GM12891 (cell line): ENCODE measurements at regions not wholly inside any gene's neighbourhood (a gene's known extent, or its start where the extent isn't known, plus 50 kb on each side); places are given as distances from the start of the nearest gene placed in this dataset.
"Not testable (repeated sequence)": the region's sequence is repeated elsewhere in the genome, so short reads cannot be mapped to it uniquely, and the experiment has no call there.

Experiments
- DNase-seq: peaks from one replicate; pipeline ENCODE4 v3.0.0; 2011; ENCODE audit warnings: low spot score; ENCODE audit not compliant: insufficient read length
- FAIRE-seq: peaks from 2 replicates; lab custom pipeline; 2011; peaks lifted over from hg19 to GRCh38; lab: Jason Lieb, UNC
- PAX5 ChIP-seq: IDR thresholded peaks from 2 replicates; pipeline ENCODE4 v1.6.1; 2011; ENCODE audit warnings: low read length, moderate library complexity, mild to moderate bottlenecking; ENCODE audit not compliant: insufficient read depth, severe bottlenecking
- POLR2A ChIP-seq: IDR thresholded peaks from 2 replicates; pipeline ENCODE4 v1.6.1; 2011; ENCODE audit warnings: low read depth, low read length, control low read depth
- POLR2AphosphoS5 ChIP-seq: IDR thresholded peaks from 2 replicates; pipeline ENCODE4 v1.6.1; 2011; ENCODE audit warnings: low read depth, low read length, control low read depth
- POU2F2 ChIP-seq: IDR thresholded peaks from 2 replicates; pipeline ENCODE4 v1.6.1; 2011; ENCODE audit warnings: low read depth, mild to moderate bottlenecking, control low read depth, low read length, moderate library complexity
- SPI1 ChIP-seq: IDR thresholded peaks from 2 replicates; pipeline ENCODE4 v1.6.1; 2011; ENCODE audit warnings: low read depth, low read length, control low read depth
- TAF1 ChIP-seq: IDR thresholded peaks from 2 replicates; pipeline ENCODE4 v1.6.1; 2011; ENCODE audit warnings: low read depth, low read length, control low read depth

DNA sequence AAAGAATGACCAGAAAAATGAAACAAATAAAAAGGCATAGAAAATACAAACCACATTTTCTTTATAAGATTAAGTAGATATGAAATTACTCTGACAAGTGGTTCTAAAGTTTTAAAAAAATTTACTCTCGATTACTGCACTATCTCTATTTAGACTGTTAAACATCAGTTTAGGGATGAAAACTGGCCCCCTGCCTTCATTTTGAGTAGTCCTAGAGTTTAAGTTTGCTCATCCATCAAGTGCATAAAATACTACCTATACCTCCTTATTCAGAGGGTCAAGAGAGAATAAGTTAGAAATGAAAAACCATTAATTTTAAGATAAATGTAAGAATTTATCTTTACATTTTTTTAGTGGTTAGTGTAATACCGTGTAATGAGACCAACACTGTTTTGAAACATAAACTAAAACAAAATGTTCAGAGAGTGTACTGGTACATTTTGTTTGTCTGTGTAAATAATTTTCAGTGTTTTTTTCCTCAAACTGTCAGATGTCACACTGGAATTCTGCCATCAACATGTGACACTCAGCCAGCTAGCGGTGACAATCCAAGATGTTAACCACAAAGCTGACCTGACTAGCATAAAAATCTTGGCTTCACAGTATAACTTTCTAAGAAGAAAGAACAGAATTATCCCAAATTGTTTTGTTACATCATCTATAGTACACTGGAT, 184.8 kb upstream of the PCDH20 start:
- DNase-seq, result no peak
- FAIRE-seq, result no peak
- TF ChIP-seq PAX5, result no peak
- TF ChIP-seq SPI1, result no peak
- TF ChIP-seq POLR2A, result no peak
- TF ChIP-seq POLR2AphosphoS5, result no peak
- no peak for TF ChIP-seq TAF1
- TF ChIP-seq POU2F2, result no peak

DNA sequence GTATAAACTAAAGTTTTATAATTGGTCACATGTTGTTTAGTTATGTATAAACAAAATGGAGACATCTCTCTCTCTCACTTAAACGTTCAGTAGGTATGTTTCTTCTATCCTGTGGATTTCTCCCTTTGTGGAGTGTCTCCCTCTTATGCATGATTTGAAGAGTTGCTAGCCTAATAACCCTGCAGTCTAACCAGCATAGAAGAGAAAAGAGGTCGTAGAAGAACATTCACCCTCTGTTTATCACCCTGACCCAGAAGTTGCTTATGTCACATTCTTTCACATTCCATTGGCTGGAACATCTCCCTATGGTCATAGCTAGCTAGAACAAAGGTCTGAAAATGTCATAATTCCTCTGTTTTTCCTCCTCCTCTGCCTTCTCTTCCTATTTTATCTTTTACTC, 176.8 kb upstream of the PCDH20 start:
- DNase-seq (no peak), FAIRE-seq (no peak)
- TF ChIP-seq POLR2A, result no peak
- TF ChIP-seq POLR2AphosphoS5, result no peak
- TF ChIP-seq PAX5, result no peak
- TF ChIP-seq TAF1, result no peak
- no peak for TF ChIP-seq SPI1
- TF ChIP-seq POU2F2, result no peak

DNA sequence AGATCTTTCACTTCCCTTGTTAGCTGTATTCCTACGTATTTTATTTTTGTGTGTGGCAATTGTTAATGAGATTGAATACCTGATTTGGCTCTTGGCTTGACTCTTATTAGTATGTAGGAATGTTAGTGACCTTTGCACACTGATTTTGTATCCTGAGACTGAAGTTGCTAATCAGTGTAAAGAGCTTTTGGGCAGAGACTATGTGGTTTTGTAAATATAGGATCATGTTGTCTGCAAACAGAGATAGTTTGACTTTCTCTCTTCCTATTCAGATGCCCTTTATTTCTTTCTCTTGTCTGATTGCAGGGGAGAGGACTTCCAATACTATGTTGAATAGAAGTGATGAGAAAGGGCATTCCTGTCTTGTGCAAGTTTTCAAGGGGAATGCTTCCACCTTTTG, 160.3 kb upstream of the PCDH20 start:
- FAIRE-seq (no peak), DNase-seq (no peak)
- TF ChIP-seq POLR2AphosphoS5, result no peak
- TF ChIP-seq POU2F2, result no peak
- TF ChIP-seq TAF1, result no peak
- no peak for TF ChIP-seq SPI1
- TF ChIP-seq POLR2A, result no peak
- TF ChIP-seq PAX5, result no peak

DNA sequence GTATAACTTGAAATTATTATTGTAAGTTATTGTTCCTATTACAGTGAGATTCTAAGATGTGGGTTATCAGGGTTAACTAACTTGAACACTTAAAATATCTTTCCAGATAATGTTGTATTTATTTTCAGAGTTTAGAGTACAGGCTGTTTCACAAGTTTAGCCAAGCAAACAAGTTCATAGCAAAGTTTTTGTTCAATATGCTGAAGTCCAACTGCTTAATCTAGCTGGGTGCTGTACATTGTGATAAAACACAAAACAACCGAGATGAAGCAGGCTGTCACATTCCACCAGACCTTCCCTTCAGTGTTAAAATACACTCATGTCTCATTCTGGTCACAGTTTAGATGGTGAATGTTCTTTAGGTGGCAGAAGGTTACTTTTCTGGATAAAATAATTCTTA, 148.0 kb upstream of the PCDH20 start:
- TF ChIP-seq POU2F2 (no peak), PAX5 (no peak), POLR2A (no peak), TAF1 (no peak), SPI1 (no peak), POLR2AphosphoS5 (no peak)
- FAIRE-seq, result no peak

DNA sequence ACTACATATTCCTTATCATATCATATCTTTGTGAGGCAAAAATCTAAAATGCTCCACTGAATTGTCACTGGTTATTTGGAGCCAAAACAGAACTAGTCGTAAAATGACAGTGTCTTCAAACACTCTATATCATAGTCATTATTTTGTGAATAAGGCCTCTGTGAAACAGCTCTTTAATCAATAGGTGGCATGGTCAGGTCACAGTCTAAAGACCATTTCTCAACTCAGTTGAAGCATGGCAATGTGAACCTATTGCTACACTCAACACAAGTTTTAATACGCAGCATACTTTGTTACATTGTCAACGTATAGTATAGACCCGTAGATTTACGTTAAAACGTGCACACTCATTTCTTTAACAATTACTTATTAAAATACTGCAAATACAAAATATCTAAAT, 131.3 kb upstream of the PCDH20 start:
- TF ChIP-seq POLR2A, result no peak
- TF ChIP-seq POLR2AphosphoS5, result no peak
- TF ChIP-seq TAF1, result no peak
- TF ChIP-seq PAX5, result no peak
- no peak for TF ChIP-seq POU2F2
- TF ChIP-seq SPI1, result no peak
- FAIRE-seq (no peak), DNase-seq (no peak)

More for the DNA sequence above, 148.0 kb upstream of the PCDH20 start:
- DNase-seq, result no peak

DNA sequence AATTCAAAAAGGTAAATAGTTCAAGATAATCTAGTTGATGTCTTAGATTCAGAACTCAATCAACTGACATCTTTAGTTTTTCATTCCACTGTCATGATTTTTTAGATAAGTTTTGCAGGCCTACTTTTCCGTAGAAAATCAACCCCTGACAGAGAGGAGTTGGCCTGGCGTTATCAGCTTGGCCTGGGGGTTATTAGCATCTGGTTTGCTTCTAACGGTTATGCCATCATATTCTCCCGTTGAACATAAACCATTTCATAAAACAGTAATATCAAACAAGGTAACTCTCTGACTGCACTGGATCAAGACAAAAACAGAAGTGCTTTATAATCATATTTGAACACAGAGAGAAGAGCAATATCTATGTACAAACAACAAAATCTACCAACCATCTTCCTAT, 130.8 kb upstream of the PCDH20 start:
- TF ChIP-seq POLR2AphosphoS5, result no peak
- no peak for TF ChIP-seq POU2F2
- TF ChIP-seq PAX5, result no peak
- TF ChIP-seq POLR2A, result no peak
- TF ChIP-seq TAF1, result no peak
- no peak for TF ChIP-seq SPI1
- FAIRE-seq (no peak), DNase-seq (no peak)

DNA sequence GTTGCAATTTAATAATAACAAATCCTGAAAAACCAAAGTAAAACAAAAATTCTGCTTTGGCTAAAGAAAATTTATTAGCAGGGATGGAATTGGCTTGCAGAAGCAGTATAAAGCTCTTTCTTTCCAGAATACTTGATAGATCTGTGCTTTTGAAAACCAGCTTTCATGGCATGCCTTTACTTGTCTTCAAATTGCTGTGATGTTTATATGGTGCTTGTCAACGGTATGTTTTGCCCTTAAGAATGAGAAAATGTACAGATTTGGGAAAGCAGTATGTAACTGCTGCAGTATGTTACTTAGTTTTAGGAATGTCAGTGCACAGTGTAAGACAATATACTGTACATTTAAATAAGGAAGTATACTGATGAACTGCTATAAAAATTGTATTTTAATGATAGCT, 120.8 kb upstream of the PCDH20 start:
- FAIRE-seq, result no peak
- TF ChIP-seq TAF1, result no peak
- DNase-seq, result no peak

DNA sequence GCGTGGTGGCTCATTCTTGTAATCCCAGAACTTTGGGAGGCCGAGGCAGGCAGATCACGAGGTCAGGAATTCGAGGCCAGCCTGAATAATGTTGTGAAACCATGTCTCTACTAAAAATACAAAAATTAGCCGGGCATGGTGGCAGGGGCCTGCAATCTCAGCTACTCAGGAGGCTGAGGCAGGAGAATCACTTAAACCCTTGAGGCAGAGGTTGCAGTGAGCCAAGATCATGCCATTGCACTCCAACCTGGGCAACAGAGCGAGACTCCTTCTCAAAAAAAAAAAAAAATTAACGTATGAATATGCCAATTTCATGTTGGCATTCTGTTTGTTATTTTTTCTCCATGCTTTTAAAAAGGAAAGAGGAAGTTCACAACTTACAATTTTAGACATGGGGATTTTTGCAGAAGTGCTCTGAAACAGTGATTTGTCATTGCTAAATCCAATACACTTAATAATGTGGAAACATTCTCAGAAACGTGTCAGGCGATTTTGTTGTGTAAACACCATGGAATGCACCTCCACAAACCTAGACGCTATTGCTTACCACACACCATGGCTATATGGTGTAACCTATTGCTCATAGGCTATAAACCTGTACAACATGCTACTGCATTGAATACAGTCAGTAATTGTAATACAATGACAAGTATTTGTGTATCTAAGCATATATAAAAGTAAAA, 115.9 kb upstream of the PCDH20 start:
- DNase-seq (no peak), FAIRE-seq (no peak)
- TF ChIP-seq PAX5 (no peak), SPI1 (peak; percentile 47)

DNA sequence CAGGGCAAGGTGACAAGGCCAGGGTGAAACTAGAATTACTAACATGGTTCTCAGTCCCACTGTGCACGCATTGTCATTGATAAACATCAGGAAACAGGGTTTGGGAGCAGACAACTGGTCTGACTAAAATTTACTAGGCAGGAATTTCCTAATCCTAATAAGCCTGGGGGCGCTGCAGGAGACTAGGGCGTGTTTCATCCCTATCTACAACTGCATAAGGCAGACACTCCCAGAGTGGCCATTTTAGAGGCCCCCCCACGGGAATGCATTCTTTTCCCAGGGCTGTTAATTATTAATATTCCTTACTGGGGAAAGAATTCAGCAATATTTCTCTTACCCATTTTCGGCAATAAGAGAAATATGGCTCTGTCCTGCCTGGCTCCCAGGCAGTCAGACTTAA, 103.6 kb upstream of the PCDH20 start:
- DNase-seq, FAIRE-seq: not testable (repeated sequence)

DNA sequence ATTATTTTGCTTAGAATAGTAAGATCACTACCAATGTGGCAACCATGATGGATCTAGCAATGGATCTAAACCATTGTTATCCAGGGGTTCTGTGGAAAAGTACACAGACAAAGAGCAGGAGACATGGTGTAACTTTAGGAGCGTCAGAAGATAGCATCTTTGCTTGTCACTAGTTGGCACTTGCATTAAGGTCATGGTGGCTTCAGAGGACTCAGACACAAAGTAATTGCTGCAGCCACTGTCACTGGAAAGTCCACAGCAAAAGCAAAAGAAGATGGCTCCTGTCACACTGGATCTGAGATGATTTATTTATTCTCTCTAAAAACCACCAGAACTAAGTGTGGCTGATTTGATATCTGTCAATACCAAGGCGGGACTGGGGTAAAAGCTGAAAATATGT, 93.3 kb upstream of the PCDH20 start:
- DNase-seq (no peak), FAIRE-seq (no peak)
- TF ChIP-seq POLR2A (no peak), SPI1 (no peak), POU2F2 (no peak), TAF1 (no peak), PAX5 (no peak), POLR2AphosphoS5 (no peak)
